ENCODE measurements at regions not wholly inside any gene's neighbourhood (a gene's known extent, or its start where the extent isn't known, plus 50 kb on each side); places are given as distances from the start of the nearest gene placed in this dataset.

DNA sequence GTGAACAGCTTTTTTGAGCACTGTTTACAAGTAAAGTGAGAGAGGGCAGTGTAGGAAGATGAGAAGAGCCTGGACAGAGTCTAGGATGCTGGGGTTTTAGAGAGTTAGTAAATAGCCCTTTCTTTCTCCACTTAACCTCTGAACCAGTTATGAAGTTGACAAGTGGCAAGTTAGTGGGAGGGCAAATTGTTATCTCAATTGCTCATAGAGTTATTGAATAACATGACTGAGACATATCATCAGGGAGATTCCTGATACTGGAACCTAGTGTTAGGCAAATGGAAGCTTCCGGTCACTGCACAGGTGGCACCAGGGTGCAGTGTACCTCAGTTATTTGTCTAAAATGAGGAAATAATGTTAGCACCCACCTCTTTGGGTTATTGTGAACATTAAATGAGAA, 57.8 kb upstream of the PTPN5 start:
- H3K14ac ChIP-seq (ENCODE audit: insufficient read length): no peak overlapping the region
- no peak overlapping the region for H4K5ac ChIP-seq (ENCODE audit: insufficient read length, low read depth, low read length)
- no peak overlapping the region for H3K9ac ChIP-seq (replicated peaks in 1 of 4; ENCODE audit: extremely low read depth in 1 of 4, low read depth in 3 of 4, low read length in 3 of 4)
- no peak overlapping the region for H3K18ac ChIP-seq (ENCODE audit: extremely low read depth, low read length)
- H2BK5ac ChIP-seq (ENCODE audit: low read depth, low read length): no peak overlapping the region
- TF ChIP-seq, protein P1, sequence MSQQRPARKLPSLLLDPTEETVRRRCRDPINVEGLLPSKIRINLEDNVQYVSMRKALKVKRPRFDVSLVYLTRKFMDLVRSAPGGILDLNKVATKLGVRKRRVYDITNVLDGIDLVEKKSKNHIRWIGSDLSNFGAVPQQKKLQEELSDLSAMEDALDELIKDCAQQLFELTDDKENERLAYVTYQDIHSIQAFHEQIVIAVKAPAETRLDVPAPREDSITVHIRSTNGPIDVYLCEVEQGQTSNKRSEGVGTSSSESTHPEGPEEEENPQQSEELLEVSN (IDR thresholded peaks at IDR 0.05): no peak
- TF ChIP-seq RNF2 (IDR thresholded peaks at IDR 0.05; ENCODE audit: borderline replicate concordance, low read depth, low read length, missing control alignments, poor library complexity, severe bottlenecking): no peak
- no peak for TF ChIP-seq POLR2AphosphoS5 (IDR thresholded peaks at IDR 0.05; ENCODE audit: low read depth, low read length)
- TF ChIP-seq SIN3A (conservative IDR thresholded peaks at IDR 0.05 in 1 of 2, IDR thresholded peaks at IDR 0.05 in 1 of 2; ENCODE audit: low read depth in 1 of 2, low read length in 2 of 2): no peak
- no peak for TF ChIP-seq SIRT6 (IDR thresholded peaks at IDR 0.05; ENCODE audit: low read length)
- TF ChIP-seq MAFK (IDR thresholded peaks at IDR 0.05; ENCODE audit: low read depth, low read length): no peak
- no peak for TF ChIP-seq SIX5 (IDR thresholded peaks at IDR 0.05; ENCODE audit: low read depth, low read length)
- no peak overlapping the region for H4K8ac ChIP-seq (ENCODE audit: extremely low read depth, insufficient read depth, low read length)
- no peaks in the 10 kb centered on the region for H3K36me3 ChIP-seq (ENCODE audit: control insufficient read depth in 2 of 4, insufficient read depth in 4 of 4, low read length in 3 of 4)
- FAIRE-seq (no peak), DNase-seq (ENCODE audit: low read depth in 1 of 2, low spot score in 2 of 2) (no peak)
- H2AK5ac ChIP-seq (ENCODE audit: low read depth, low read length): no peak overlapping the region
- no peak overlapping the region for H3K23ac ChIP-seq (ENCODE audit: insufficient read length)
- no peak overlapping the region for H2BK120ac ChIP-seq (replicated peaks; ENCODE audit: low read depth, low read length)
- H2BK12ac ChIP-seq (ENCODE audit: low read depth, low read length): no peak overlapping the region
- H3K23me2 ChIP-seq (ENCODE audit: low read depth, low read length): no peaks in the 10 kb centered on the region
- 100% methylated on average over 1 of the region's 1 CpG; no CpG with 5 or more reads in 1 of the 2 experiments for WGBS, 2 experiments (ENCODE audit: extremely low coverage in 1 of 2, insufficient coverage in 1 of 2, insufficient read length in 1 of 2, insufficient replicate concordance in 2 of 2, low coverage in 1 of 2, low lambda C conversion rate in 2 of 2, missing lambda C conversion rate in 1 of 2)
- no peak overlapping the region for H4K91ac ChIP-seq (replicated peaks; ENCODE audit: insufficient read length, low read length)
- no peak overlapping the region for H3K27ac ChIP-seq (ENCODE audit: low read depth, low read length)
- H3K9me3 ChIP-seq (ENCODE audit: insufficient read depth in 2 of 2, low read depth in 1 of 2, low read length in 1 of 2): no peaks in the 10 kb centered on the region
- CTCF ChIA-PET (ENCODE audit: partially characterized antibody): interaction anchor here (0.6 to 5.9 kb wide), 3 partner anchors 18 to 39 kb away, joined by 3 to 48 read pairs (median 3); no protein-coding TSS in a partner anchor
- no peak overlapping the region for H3K4ac ChIP-seq (replicated peaks; ENCODE audit: insufficient read length, low read depth, low read length)
- no peak overlapping the region for H3K56ac ChIP-seq (replicated peaks; ENCODE audit: insufficient read length, low read depth, low read length)
- no peak overlapping the region for H2BK15ac ChIP-seq (ENCODE audit: low read length)
- no peaks in the 10 kb centered on the region for H4K20me1 ChIP-seq (replicated peaks in 1 of 2; ENCODE audit: control insufficient read depth in 1 of 2, insufficient read depth in 2 of 2, low read length in 2 of 2)
- no peak overlapping the region for H2AFZ ChIP-seq (ENCODE audit: low read length)
- POLR2A ChIA-PET (ENCODE audit: partially characterized antibody): no interaction called here
- no peak overlapping the region for H2BK20ac ChIP-seq (ENCODE audit: low read length)
- no peak overlapping the region for H3K4me2 ChIP-seq (ENCODE audit: insufficient read depth in 1 of 2, low read depth in 2 of 2, low read length in 2 of 2)
- H3K4me1 ChIP-seq (replicated peaks in 1 of 4; ENCODE audit: control insufficient read depth in 3 of 4, insufficient read depth in 4 of 4, low read length in 3 of 4): peaks cover 0 to 3% (median 0%) of the 10 kb centered on the region in 4 experiments; a peak in 2 of 7 replicates
- H3K4me3 ChIP-seq (ENCODE audit: extremely low read depth in 1 of 4, insufficient read depth in 2 of 4, low read depth in 3 of 4, low read length in 4 of 4): no peak overlapping the region
- H3K27me3 ChIP-seq (replicated peaks in 1 of 4; ENCODE audit: control insufficient read depth in 3 of 4, extremely low read depth in 1 of 4, insufficient read depth in 3 of 4, low read length in 3 of 4): no peaks in the 10 kb centered on the region
- no peaks in the 10 kb centered on the region for H3K79me1 ChIP-seq (ENCODE audit: low read depth, low read length)
- no peaks in the 10 kb centered on the region for H3K79me2 ChIP-seq (ENCODE audit: control insufficient read depth in 1 of 2, insufficient read depth in 2 of 2, low read length in 2 of 2)
